Cardiac fibroblast (primary cell): ENCODE measurements at regions not wholly inside any gene's neighbourhood (a gene's known extent, or its start where the extent isn't known, plus 50 kb on each side); places are given as distances from the start of the nearest gene placed in this dataset.

ENCODE experiments used
- DNase-seq, 2 donors: peaks; one replicate each; pipeline versions ENCODE4 v3.0.0 to v3.0.0-alpha.2; 2010; ENCODE audit warnings: low read depth in 2 of 2
- H3K4me3 ChIP-seq, 2 donors: replicated peaks in 1 of 2; 1 replicate in 1 of 2; 2 replicates in 1 of 2; pipeline ENCODE4 v1.5.1; 2011; ENCODE audit warnings: low read depth in 2 of 2, low read length in 2 of 2, mild to moderate bottlenecking in 2 of 2, moderate library complexity in 1 of 2
- TF ChIP-seq, protein P1 (sequence below): IDR thresholded peaks from one replicate; pipeline ENCODE4 v1.5.1; 2011; ENCODE audit warnings: low read depth, mild to moderate bottlenecking, low read length, inconsistent platforms

DNA sequence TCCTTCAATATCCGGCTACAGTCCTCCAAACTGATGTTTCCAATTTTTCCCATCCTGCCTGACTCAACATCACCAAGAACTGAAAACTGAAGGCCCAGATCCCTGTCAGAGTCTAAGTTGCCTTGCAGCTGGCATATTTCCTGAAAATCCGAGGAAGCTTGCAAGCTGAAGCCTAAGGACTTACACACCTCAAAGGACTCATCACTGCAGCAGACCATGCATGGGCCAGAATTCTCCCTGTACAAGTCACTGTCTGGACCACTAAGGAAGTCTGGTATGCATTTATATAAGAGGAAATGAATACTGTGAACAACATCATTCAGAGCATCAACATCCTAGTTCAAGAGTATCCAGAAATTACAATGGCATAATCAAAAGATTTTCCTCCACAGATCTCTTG lies 548.8 kb upstream of the MDFIC2 start:
- TF ChIP-seq, protein P1, sequence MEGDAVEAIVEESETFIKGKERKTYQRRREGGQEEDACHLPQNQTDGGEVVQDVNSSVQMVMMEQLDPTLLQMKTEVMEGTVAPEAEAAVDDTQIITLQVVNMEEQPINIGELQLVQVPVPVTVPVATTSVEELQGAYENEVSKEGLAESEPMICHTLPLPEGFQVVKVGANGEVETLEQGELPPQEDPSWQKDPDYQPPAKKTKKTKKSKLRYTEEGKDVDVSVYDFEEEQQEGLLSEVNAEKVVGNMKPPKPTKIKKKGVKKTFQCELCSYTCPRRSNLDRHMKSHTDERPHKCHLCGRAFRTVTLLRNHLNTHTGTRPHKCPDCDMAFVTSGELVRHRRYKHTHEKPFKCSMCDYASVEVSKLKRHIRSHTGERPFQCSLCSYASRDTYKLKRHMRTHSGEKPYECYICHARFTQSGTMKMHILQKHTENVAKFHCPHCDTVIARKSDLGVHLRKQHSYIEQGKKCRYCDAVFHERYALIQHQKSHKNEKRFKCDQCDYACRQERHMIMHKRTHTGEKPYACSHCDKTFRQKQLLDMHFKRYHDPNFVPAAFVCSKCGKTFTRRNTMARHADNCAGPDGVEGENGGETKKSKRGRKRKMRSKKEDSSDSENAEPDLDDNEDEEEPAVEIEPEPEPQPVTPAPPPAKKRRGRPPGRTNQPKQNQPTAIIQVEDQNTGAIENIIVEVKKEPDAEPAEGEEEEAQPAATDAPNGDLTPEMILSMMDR = no peak
- DNase-seq = peak; percentile 49 to 88
- H3K4me3 ChIP-seq = no peak overlapping the region

DNA sequence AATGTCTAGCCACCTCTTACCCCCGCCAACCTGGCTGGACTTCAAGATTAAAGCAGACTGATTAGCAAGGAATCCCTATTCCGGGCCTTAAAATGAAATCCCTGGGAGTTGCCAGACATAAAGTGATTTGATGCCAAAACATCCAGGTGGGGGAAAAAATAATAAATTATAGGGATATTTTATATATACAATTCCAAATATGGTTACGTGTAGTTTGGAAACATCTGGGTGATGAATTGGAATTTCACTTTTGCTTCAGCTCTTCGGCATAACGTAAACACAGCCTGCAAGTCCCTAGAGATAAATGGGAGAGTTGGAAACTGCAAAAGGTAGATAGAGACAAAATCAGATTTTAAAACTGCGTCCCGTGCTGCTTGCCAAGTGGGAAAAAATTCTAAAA lies 545.5 kb upstream of the MDFIC2 start:
- no peak overlapping the region for H3K4me3 ChIP-seq
- TF ChIP-seq, protein P1 = no peak
- DNase-seq = peak; percentile 23 to 64

DNA sequence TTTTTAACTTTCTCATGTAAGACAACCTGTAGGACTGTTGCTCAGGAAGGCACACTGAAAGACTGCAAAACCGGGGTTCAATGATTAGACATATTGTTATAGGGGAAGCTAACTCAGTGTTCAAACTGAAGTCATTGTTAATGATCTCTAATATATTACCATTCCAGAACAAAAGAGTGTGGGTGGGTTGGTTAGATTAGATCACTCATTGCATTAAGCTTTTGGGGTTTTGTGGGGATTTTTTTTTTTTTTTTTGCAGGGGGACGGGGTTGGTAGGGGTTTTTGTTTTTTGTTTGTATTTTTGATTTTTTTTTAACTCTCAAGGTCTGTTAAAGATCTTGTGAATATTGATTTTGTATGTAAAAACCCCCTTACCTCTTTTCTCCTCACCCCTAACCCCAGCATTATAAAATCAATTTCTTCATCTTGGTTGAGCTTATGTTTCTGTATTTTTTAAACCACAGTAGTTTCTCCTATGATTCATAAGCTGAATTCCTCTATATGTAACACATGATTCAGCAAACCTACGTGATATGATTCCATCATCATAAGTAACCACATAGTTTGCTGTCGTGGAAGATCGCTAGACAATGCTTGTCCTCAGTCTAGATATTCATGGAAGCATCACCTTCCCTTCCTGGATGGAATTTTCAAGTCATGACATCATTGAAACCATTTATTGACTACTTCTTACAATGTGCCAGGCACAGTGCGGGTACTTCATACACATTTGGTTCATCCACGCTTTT lies 544.1 kb upstream of the MDFIC2 start:
- TF ChIP-seq, protein P1 = no peak

DNA sequence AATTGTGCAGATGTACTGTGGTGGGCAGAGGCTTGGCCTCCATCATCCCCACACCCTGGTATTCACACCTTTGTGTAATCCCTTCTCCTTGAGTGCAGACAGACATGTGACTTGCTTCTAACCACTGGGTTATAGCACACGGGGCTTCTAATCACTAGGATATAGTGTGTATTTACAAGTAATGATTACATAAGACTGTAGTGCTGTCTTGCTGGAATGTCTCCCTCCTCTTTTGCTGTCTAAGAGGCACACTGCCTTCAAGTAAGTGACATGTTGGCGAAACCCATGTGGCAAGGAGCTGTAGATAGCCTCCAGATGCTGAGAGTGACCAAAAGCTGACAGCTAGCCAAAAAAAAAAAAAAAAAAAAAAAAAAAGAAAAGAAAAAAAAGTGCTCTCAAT lies 542.7 kb upstream of the MDFIC2 start:
- TF ChIP-seq, protein P1 = no peak
- no peak overlapping the region for H3K4me3 ChIP-seq
- peak in 1 of 2 donors; percentile 52 for DNase-seq

More for the DNA sequence above, 544.1 kb upstream of the MDFIC2 start:
- no peak overlapping the region for H3K4me3 ChIP-seq
- peak; percentile 79 to 97 for DNase-seq

DNA sequence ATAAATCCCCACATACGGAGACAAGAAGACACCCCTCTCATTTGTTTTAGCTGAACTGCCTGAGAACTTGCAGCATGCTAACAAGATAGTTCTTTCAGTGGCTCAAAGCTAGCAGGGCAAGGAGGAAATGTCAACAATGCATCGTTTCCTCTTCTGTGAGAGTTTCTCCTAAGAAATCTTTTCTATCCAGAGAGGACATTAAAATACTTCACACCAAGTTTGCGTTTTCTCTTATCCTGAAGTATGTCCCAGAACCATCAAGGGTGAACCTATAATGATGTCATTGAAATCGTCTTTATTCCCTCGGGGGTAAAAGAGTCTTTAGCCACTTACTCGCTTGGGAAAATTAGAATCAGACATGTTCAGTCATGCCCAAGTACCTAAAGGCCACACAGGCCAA lies 541.7 kb upstream of the MDFIC2 start:
- H3K4me3 ChIP-seq = no peak overlapping the region
- peak; percentile 29 to 55 for DNase-seq
- TF ChIP-seq, protein P1 = no peak

DNA sequence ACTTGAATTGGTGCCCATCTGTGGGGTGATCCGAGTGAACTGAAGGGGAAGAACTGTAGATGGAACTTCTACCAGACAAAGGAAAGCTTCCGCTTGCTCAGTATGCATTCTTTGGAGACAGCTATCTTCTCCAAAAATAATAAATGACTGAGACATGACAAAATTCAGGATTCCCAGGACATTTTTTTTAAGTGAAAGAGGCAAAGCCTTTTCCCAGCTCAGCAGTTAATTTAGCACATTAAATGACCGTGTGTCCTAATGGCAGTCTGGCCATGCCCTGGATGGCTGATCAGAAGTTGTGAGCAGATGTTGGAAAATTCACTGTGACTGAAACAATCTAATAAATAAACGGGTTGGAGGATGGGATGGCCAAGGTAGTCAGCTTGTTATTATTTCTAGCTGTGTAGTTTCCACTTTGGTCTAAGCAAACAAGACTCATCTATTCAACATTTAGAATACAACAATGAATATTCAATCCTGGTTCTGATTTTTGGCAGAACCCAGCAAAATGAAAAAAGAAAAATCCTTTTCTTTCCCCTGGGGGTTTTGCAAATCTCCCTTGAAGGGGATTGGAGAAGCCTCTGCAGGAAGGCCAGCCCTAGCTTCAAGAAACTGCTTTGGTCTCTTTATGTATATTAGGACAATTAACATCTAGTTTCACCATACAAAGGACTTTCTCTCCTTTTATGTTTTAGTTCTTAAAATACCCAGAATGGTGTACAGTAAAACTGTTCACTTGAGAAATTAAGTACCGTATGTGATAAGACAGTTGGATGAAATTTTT lies 540.9 kb upstream of the MDFIC2 start:
- H3K4me3 ChIP-seq = no peak overlapping the region
- TF ChIP-seq, protein P1 = no peak
- peak; percentile 18 to 70 for DNase-seq
